Liver (tissue), 8 donors: ENCODE measurements at regions not wholly inside any gene's neighbourhood (a gene's known extent, or its start where the extent isn't known, plus 50 kb on each side); places are given as distances from the start of the nearest gene placed in this dataset.
"Not testable (repeated sequence)": the region's sequence is repeated elsewhere in the genome, so short reads cannot be mapped to it uniquely, and the experiment has no call there.

Experiments used
- DNase-seq: peaks from one replicate; pipeline ENCODE4 v3.0.0-alpha.2; 2017; ENCODE audit warnings: low spot score
- H3K27ac ChIP-seq, 2 donors: one replicate each; pipeline ENCODE4 v1.7.0; 2013; ENCODE audit warnings: inconsistent platforms in 2 of 2, low read length in 2 of 2, control low read depth in 1 of 2, low read depth in 1 of 2, mild to moderate bottlenecking in 1 of 2
- H3K27me3 ChIP-seq, 4 donors: one replicate each; pipeline versions ENCODE4 v1.6.1 to v1.7.0; 2013; ENCODE audit warnings: low read length in 3 of 4, inconsistent platforms in 1 of 4, mild to moderate bottlenecking in 1 of 4, moderate library complexity in 1 of 4; ENCODE audit not compliant: control insufficient read depth in 4 of 4, insufficient read depth in 4 of 4
- H3K36me3 ChIP-seq, 4 donors: one replicate each; pipeline versions ENCODE4 v1.6.1 to v1.7.0; 2013; ENCODE audit warnings: low read length in 3 of 4, mild to moderate bottlenecking in 3 of 4, low read depth in 1 of 4, moderate library complexity in 1 of 4; ENCODE audit not compliant: control insufficient read depth in 4 of 4, insufficient read depth in 3 of 4
- H3K4me1 ChIP-seq, 4 donors: one replicate each; pipeline versions ENCODE4 v1.6.1 to v1.7.0; 2013; ENCODE audit warnings: low read length in 3 of 4, mild to moderate bottlenecking in 3 of 4, moderate library complexity in 1 of 4; ENCODE audit not compliant: control insufficient read depth in 4 of 4, insufficient read depth in 4 of 4
- H3K4me3 ChIP-seq, 3 donors: one replicate each; pipeline versions ENCODE4 v1.6.1 to v1.7.0; 2013; ENCODE audit warnings: low read length in 3 of 3, control low read depth in 1 of 3, low read depth in 1 of 3, mild to moderate bottlenecking in 1 of 3
- H3K9ac ChIP-seq, 2 donors: one replicate each; pipeline ENCODE4 v1.7.0; 2013; ENCODE audit warnings: low read length in 2 of 2, mild to moderate bottlenecking in 2 of 2, moderate library complexity in 2 of 2, control low read depth in 1 of 2, low read depth in 1 of 2
- H3K9me3 ChIP-seq, 4 donors: one replicate each; pipeline versions ENCODE4 v1.6.1 to v1.7.0; 2013; ENCODE audit warnings: low read length in 3 of 4; ENCODE audit not compliant: control insufficient read depth in 4 of 4
- ATF3 ChIP-seq: IDR thresholded peaks from 2 replicates; pipeline ENCODE4 v1.6.1; 2016; ENCODE audit warnings: antibody characterized with exemption
- CTCF ChIP-seq: fragments of 150-350 bp; IDR thresholded peaks from 2 replicates; pipeline ENCODE4 v1.5.1; 2017; ENCODE audit warnings: improper control_type of control experiment, low read depth, low read length; ENCODE audit not compliant: missing input control
- EGR1 ChIP-seq, 2 donors: IDR thresholded peaks; 2 replicates each; pipeline ENCODE4 v1.6.1; 2016 to 2018; ENCODE audit warnings: antibody characterized with exemption in 2 of 2, low read depth in 2 of 2
- FOXA1 ChIP-seq: IDR thresholded peaks from 2 replicates; pipeline ENCODE4 v1.6.1; 2016; ENCODE audit warnings: antibody characterized with exemption
- FOXA2 ChIP-seq: IDR thresholded peaks from 2 replicates; pipeline ENCODE4 v1.6.1; 2016; ENCODE audit warnings: antibody characterized with exemption
- GABPA ChIP-seq, 2 donors: IDR thresholded peaks in 1 of 2; conservative IDR thresholded peaks in 1 of 2; 2 replicates each; pipeline ENCODE4 v1.6.1; 2016; ENCODE audit warnings: antibody characterized with exemption in 2 of 2, mild to moderate bottlenecking in 1 of 2, moderate library complexity in 1 of 2
- HNF4A ChIP-seq, 2 donors: conservative IDR thresholded peaks; 2 replicates each; pipeline ENCODE4 v1.6.1; 2016; ENCODE audit warnings: antibody characterized with exemption in 2 of 2, mild to moderate bottlenecking in 2 of 2
- HNF4G ChIP-seq: IDR thresholded peaks from 2 replicates; pipeline ENCODE4 v1.6.1; 2016; ENCODE audit warnings: antibody characterized with exemption
- JUND ChIP-seq, 2 donors: IDR thresholded peaks; 2 replicates each; pipeline ENCODE4 v1.6.1; 2016; ENCODE audit warnings: antibody characterized with exemption in 2 of 2
- NR2F2 ChIP-seq: IDR thresholded peaks from 2 replicates; pipeline ENCODE4 v1.6.1; 2016; ENCODE audit warnings: antibody characterized with exemption
- RAD21 ChIP-seq, 2 donors: IDR thresholded peaks; 2 replicates each; pipeline ENCODE4 v1.6.1; 2016; ENCODE audit warnings: antibody characterized with exemption in 2 of 2, mild to moderate bottlenecking in 2 of 2
- RXRA ChIP-seq, 2 donors: IDR thresholded peaks; 2 replicates each; pipeline ENCODE4 v1.6.1; 2017 to 2018; ENCODE audit warnings: antibody characterized with exemption in 2 of 2, mild to moderate bottlenecking in 1 of 2
- YY1 ChIP-seq: IDR thresholded peaks from 2 replicates; pipeline ENCODE4 v1.6.1; 2016; ENCODE audit warnings: antibody characterized with exemption, mild to moderate bottlenecking
- ZBTB33 ChIP-seq: IDR thresholded peaks from 2 replicates; pipeline ENCODE4 v1.6.1; 2016; ENCODE audit warnings: antibody characterized with exemption
- WGBS: extraction: QIAGEN DNeasy Blood & Tissue Kit; methylation state at CpG from one replicate; pipeline ENCODE4 v1.1.7; 2013; 5-methylcytosine and 5-hydroxymethylcytosine counted together
- TF ChIP-seq, protein P1 (sequence below): IDR thresholded peaks from 2 replicates; pipeline ENCODE4 v1.6.1; 2016; ENCODE audit warnings: antibody characterized with exemption
- TF ChIP-seq, protein P2 (sequence below): IDR thresholded peaks from 2 replicates; pipeline ENCODE4 v1.6.1; 2016; ENCODE audit warnings: antibody characterized with exemption, mild to moderate bottlenecking
- donor health status: healthy.
- donor health status: healthy.
- donor health status: healthy.
- donor health status: healthy.
- donor health status: healthy.

- not testable (repeated sequence) for DNase-seq
- 64% methylated on average over 13 of the region's 13 CpGs for WGBS
Observed at GRCh38 chr12:94836952-94837670, 166.4 kb downstream of the NDUFA12 start.

GRCh38 chr12:94834036-94834625, 169.4 kb downstream of the NDUFA12 start:
- no peak overlapping the region for H3K9ac ChIP-seq
- peaks cover 0 to 12% (median 3%) of the 10 kb centered on the region in 4 donors for H3K4me1 ChIP-seq
- no peak for DNase-seq
- no peak overlapping the region for H3K4me3 ChIP-seq
- H3K27me3 ChIP-seq = no peaks in the 10 kb centered on the region
- no peak overlapping the region for H3K27ac ChIP-seq
- WGBS = 97% methylated on average over 14 of the region's 14 CpGs
- no peaks in the 10 kb centered on the region for H3K36me3 ChIP-seq
- no peaks in the 10 kb centered on the region for H3K9me3 ChIP-seq
- TF ChIP-seq GABPA (IDR thresholded peaks at IDR 0.05 in 1 of 2, conservative IDR thresholded peaks at IDR 0.05 in 1 of 2) (no peak), HNF4G (no peak), ZBTB33 (no peak), EGR1 (IDR thresholded peaks at IDR 0.05; ENCODE audit: low read depth in 2 of 2) (no peak), HNF4A (conservative IDR thresholded peaks at IDR 0.05) (no peak), YY1 (no peak), FOXA2 (no peak), JUND (IDR thresholded peaks at IDR 0.05) (no peak), NR2F2 (no peak), RXRA (IDR thresholded peaks at IDR 0.05) (no peak), CTCF (no peak), RAD21 (IDR thresholded peaks at IDR 0.05) (no peak), FOXA1 (no peak)
- TF ChIP-seq, protein P1, sequence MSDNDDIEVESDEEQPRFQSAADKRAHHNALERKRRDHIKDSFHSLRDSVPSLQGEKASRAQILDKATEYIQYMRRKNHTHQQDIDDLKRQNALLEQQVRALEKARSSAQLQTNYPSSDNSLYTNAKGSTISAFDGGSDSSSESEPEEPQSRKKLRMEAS = no peak
- TF ChIP-seq, protein P2, sequence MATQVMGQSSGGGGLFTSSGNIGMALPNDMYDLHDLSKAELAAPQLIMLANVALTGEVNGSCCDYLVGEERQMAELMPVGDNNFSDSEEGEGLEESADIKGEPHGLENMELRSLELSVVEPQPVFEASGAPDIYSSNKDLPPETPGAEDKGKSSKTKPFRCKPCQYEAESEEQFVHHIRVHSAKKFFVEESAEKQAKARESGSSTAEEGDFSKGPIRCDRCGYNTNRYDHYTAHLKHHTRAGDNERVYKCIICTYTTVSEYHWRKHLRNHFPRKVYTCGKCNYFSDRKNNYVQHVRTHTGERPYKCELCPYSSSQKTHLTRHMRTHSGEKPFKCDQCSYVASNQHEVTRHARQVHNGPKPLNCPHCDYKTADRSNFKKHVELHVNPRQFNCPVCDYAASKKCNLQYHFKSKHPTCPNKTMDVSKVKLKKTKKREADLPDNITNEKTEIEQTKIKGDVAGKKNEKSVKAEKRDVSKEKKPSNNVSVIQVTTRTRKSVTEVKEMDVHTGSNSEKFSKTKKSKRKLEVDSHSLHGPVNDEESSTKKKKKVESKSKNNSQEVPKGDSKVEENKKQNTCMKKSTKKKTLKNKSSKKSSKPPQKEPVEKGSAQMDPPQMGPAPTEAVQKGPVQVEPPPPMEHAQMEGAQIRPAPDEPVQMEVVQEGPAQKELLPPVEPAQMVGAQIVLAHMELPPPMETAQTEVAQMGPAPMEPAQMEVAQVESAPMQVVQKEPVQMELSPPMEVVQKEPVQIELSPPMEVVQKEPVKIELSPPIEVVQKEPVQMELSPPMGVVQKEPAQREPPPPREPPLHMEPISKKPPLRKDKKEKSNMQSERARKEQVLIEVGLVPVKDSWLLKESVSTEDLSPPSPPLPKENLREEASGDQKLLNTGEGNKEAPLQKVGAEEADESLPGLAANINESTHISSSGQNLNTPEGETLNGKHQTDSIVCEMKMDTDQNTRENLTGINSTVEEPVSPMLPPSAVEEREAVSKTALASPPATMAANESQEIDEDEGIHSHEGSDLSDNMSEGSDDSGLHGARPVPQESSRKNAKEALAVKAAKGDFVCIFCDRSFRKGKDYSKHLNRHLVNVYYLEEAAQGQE = no peak

More at GRCh38 chr12:94836952-94837670, 166.4 kb downstream of the NDUFA12 start:
- H3K9ac ChIP-seq, H3K4me3 ChIP-seq, H3K9me3 ChIP-seq, H3K36me3 ChIP-seq, H3K4me1 ChIP-seq, H3K27me3 ChIP-seq: not testable (repeated sequence)
- TF ChIP-seq RXRA (IDR thresholded peaks at IDR 0.05) = peak; percentile 7 to 46
- TF ChIP-seq, protein P2 = peak; percentile 14
- TF ChIP-seq HNF4A (conservative IDR thresholded peaks at IDR 0.05) = peak; percentile 25 to 55
- peak; percentile 77 for TF ChIP-seq YY1
- peak; percentile 98 to 99 for TF ChIP-seq JUND (IDR thresholded peaks at IDR 0.05)
- TF ChIP-seq ATF3 = peak; percentile 95
- peak in 1 of 2 donors; percentile 14 for TF ChIP-seq RAD21 (IDR thresholded peaks at IDR 0.05)
- peak overlapping the region in 1 of 2 donors; percentile 54 for H3K27ac ChIP-seq
